DOHH2 (cell line): ENCODE measurements at regions not wholly inside any gene's neighbourhood (a gene's known extent, or its start where the extent isn't known, plus 50 kb on each side); places are given as distances from the start of the nearest gene placed in this dataset.

Experiments
- H3F3A ChIP-seq: fragments of 200-600 bp; sonication (generic), shearing (Covaris generic); 2 replicates; pipeline ENCODE4 v1.6.0; 2016; ENCODE audit warnings: antibody characterized with exemption, mild to moderate bottlenecking; ENCODE audit not compliant: control insufficient read depth, insufficient read depth
- H3K27ac ChIP-seq: fragments of 200-600 bp; sonication (generic); 2 replicates; pipeline ENCODE4 v1.5.1; 2014; ENCODE audit warnings: low read depth, mild to moderate bottlenecking, low read length, moderate library complexity
- H3K27me3 ChIP-seq: fragments of 200-600 bp; sonication (generic); 2 replicates; pipeline ENCODE4 v1.6.1; 2014; ENCODE audit warnings: mild to moderate bottlenecking, low read length, mixed read lengths; ENCODE audit not compliant: control insufficient read depth
- H3K36me3 ChIP-seq: fragments of 200-600 bp; sonication (generic); 2 replicates; pipeline ENCODE4 v1.6.1; 2014; ENCODE audit warnings: mild to moderate bottlenecking, low read length, moderate library complexity, mixed read lengths; ENCODE audit not compliant: control insufficient read depth
- H3K4me1 ChIP-seq: fragments of 200-600 bp; sonication (generic); 2 replicates; pipeline ENCODE4 v1.6.1; 2014; ENCODE audit warnings: mild to moderate bottlenecking, low read length, mixed read lengths; ENCODE audit not compliant: control insufficient read depth
- H3K4me2 ChIP-seq: fragments of 200-600 bp; sonication (generic); 2 replicates; pipeline ENCODE4 v1.6.0; 2014; ENCODE audit warnings: mild to moderate bottlenecking, low read length, moderate library complexity
- H3K4me3 ChIP-seq: fragments of 200-600 bp; sonication (generic); 2 replicates; pipeline ENCODE4 v1.5.1; 2014; ENCODE audit warnings: mild to moderate bottlenecking, low read length, mixed read lengths
- H3K79me2 ChIP-seq: fragments of 200-600 bp; sonication (generic); 2 replicates; pipeline ENCODE4 v1.6.1; 2014; ENCODE audit warnings: mild to moderate bottlenecking, low read length, mixed read lengths; ENCODE audit not compliant: control insufficient read depth
- H3K9me2 ChIP-seq: fragments of 200-600 bp; sonication (generic); replicated peaks from 2 replicates; pipeline ENCODE4 v1.6.1; 2014; ENCODE audit warnings: mild to moderate bottlenecking, low read length, mixed read lengths; ENCODE audit not compliant: control insufficient read depth
- H3K9me3 ChIP-seq: fragments of 200-600 bp; sonication (generic); 2 replicates; pipeline ENCODE4 v1.6.1; 2014; ENCODE audit warnings: antibody characterized with exemption, low read length, mixed read lengths; ENCODE audit not compliant: control insufficient read depth, insufficient read depth
- H4K20me1 ChIP-seq: fragments of 200-600 bp; sonication (generic); 2 replicates; pipeline ENCODE4 v1.6.0; 2014; ENCODE audit warnings: low read depth, mild to moderate bottlenecking, antibody characterized with exemption, low read length, moderate library complexity; ENCODE audit not compliant: control insufficient read depth, insufficient read depth
- EZH2phosphoT487 ChIP-seq: fragments of 200-600 bp; sonication (generic); IDR thresholded peaks from 2 replicates; pipeline ENCODE4 v1.6.1; 2017; ENCODE audit warnings: borderline replicate concordance, mild to moderate bottlenecking, antibody characterized with exemption, low read length, moderate library complexity, mixed read lengths
- TF ChIP-seq, protein P1 (sequence below): fragments of 200-600 bp; sonication (generic); IDR thresholded peaks from one replicate; pipeline ENCODE4 v1.5.1; 2014; ENCODE audit warnings: antibody characterized with exemption, mild to moderate bottlenecking, low read depth, low read length; ENCODE audit not compliant: poor library complexity, severe bottlenecking

DNA sequence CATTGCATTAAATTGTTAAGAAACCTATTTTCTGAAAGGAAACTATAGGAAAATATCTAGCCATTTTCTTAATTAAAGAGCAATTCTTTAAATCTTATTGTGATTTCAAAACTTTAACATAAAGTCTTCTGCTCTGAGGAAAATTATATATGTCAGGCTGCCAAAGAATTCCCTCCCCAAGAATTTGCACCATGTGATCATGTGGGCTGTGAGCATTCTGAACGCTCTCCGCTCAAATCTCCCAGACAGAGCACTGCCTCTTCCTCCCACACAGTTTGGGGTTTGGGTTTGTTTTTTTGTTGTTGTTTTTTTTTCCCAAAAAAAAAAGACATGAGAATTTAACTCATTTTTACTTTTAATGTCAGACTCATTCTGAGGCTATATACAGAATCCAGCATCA is 155.9 kb upstream of the PALMD start:
- H3F3A ChIP-seq, result no peaks in the 10 kb centered on the region
- no peak overlapping the region for H3K4me2 ChIP-seq
- no peaks in the 10 kb centered on the region for H4K20me1 ChIP-seq
- no peaks in the 10 kb centered on the region for H3K36me3 ChIP-seq
- no peak overlapping the region for H3K27ac ChIP-seq
- no peaks in the 10 kb centered on the region for H3K79me2 ChIP-seq
- H3K9me2 ChIP-seq, result no peaks in the 10 kb centered on the region
- H3K4me1 ChIP-seq, result no peaks in the 10 kb centered on the region
- no peaks in the 10 kb centered on the region for H3K9me3 ChIP-seq
- H3K4me3 ChIP-seq, result no peak overlapping the region
- no peak for TF ChIP-seq EZH2phosphoT487
- TF ChIP-seq, protein P1, sequence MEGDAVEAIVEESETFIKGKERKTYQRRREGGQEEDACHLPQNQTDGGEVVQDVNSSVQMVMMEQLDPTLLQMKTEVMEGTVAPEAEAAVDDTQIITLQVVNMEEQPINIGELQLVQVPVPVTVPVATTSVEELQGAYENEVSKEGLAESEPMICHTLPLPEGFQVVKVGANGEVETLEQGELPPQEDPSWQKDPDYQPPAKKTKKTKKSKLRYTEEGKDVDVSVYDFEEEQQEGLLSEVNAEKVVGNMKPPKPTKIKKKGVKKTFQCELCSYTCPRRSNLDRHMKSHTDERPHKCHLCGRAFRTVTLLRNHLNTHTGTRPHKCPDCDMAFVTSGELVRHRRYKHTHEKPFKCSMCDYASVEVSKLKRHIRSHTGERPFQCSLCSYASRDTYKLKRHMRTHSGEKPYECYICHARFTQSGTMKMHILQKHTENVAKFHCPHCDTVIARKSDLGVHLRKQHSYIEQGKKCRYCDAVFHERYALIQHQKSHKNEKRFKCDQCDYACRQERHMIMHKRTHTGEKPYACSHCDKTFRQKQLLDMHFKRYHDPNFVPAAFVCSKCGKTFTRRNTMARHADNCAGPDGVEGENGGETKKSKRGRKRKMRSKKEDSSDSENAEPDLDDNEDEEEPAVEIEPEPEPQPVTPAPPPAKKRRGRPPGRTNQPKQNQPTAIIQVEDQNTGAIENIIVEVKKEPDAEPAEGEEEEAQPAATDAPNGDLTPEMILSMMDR, result no peak
- H3K27me3 ChIP-seq, result peaks cover 2% of the 10 kb centered on the region; the same call in 1 of the 2 replicates

DNA sequence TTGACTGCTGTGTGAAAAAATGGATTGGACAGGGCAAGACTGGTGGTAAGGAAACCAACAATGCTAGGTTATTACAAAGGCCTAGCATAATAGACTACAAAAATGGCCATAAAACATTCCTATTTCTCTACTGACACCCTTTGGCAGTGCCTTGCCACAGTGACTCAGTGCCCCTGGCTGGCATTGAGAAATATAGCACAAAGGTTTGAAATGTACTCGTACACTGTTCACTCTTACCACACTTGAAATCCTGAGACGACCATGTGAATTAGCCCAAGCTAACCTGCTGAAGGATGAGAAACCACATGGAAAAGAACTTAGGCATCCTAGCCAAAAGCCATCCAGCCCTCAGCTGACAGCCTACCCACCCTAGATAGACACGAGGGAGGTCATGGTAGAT is 149.8 kb upstream of the PALMD start:
- Histone ChIP-seq H3K9me3 (no peaks in the 10 kb centered on the region), H3F3A (no peaks in the 10 kb centered on the region), H3K79me2 (no peaks in the 10 kb centered on the region), H3K27ac (no peak overlapping the region), H3K4me3 (no peak overlapping the region), H4K20me1 (no peaks in the 10 kb centered on the region), H3K4me1 (no peaks in the 10 kb centered on the region), H3K4me2 (no peak overlapping the region), H3K36me3 (no peaks in the 10 kb centered on the region), H3K9me2 (no peaks in the 10 kb centered on the region), H3K27me3 (no peaks in the 10 kb centered on the region)
- TF ChIP-seq EZH2phosphoT487, result no peak
- TF ChIP-seq, protein P1, result no peak

DNA sequence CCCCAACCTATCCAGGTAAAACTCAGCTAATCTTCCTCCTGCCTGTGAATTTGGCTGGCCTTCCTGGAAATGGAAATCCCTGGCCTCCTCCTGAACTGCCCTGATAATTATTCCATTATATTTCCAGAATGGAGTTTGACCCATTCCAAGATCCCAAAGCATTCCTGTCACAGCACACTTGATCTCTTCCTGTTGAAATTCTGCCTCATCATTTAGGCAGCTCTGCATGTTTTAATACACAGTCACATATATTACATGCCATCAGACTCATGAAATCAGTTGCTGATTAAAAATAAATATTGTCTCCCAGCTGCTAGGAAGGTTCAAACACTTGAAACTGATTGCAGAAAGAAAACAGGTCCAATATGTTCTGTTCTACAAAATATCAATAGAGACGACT is 148.2 kb upstream of the PALMD start:
- H3K9me3 ChIP-seq, result no peaks in the 10 kb centered on the region
- TF ChIP-seq, protein P1, result no peak
- no peak for TF ChIP-seq EZH2phosphoT487
- H3K36me3 ChIP-seq, result no peaks in the 10 kb centered on the region
- H3K27me3 ChIP-seq, result no peaks in the 10 kb centered on the region
- no peaks in the 10 kb centered on the region for H4K20me1 ChIP-seq
- no peak overlapping the region for H3K4me3 ChIP-seq
- no peaks in the 10 kb centered on the region for H3K9me2 ChIP-seq
- no peaks in the 10 kb centered on the region for H3F3A ChIP-seq
- H3K27ac ChIP-seq, result no peak overlapping the region
- H3K79me2 ChIP-seq, result no peaks in the 10 kb centered on the region
- H3K4me2 ChIP-seq, result no peak overlapping the region
- H3K4me1 ChIP-seq, result no peaks in the 10 kb centered on the region

DNA sequence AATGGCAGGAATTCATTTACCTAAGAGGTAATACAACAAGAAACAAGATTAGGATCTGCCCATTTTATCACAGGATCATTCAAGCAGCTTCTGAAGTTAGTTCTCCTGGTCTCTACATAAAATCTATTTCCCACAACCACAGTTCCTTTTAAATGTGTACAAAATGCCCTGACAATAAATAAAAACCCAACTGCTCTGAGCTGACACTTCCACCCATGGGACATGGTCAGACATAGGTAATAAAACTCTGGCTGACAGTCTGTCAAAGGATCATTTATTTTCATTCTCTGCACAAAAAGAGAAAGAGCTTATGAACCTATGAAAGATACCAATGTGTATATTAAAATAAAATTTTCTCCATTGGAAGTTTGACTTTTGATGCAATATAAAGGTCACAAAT is 145.4 kb upstream of the PALMD start:
- Histone ChIP-seq H3K27ac (no peak overlapping the region), H3K36me3 (no peaks in the 10 kb centered on the region), H3F3A (no peaks in the 10 kb centered on the region), H3K79me2 (no peaks in the 10 kb centered on the region), H3K4me3 (no peak overlapping the region), H3K9me2 (no peaks in the 10 kb centered on the region), H4K20me1 (no peaks in the 10 kb centered on the region), H3K27me3 (no peaks in the 10 kb centered on the region), H3K4me2 (no peak overlapping the region), H3K4me1 (no peaks in the 10 kb centered on the region), H3K9me3 (no peaks in the 10 kb centered on the region)
- TF ChIP-seq EZH2phosphoT487, result no peak
- TF ChIP-seq, protein P1, result no peak
